ENCODE measurements at regions not wholly inside any gene's neighbourhood (a gene's known extent, or its start where the extent isn't known, plus 50 kb on each side); places are given as distances from the start of the nearest gene placed in this dataset.

GRCh38 chr14:97592341-97592980 is 795.3 kb downstream of the VRK1 start:
- DNase-seq = no peak
- Histone ChIP-seq H3K27ac (no peak overlapping the region), H3K4me3 (no peak overlapping the region), H3K9me3 (no peaks in the 10 kb centered on the region), H3K27me3 (no peaks in the 10 kb centered on the region), H3K36me3 (no peaks in the 10 kb centered on the region), H3K4me1 (no peaks in the 10 kb centered on the region)
- intact Hi-C loops (cut with DNase I; ENCODE audit: low total_unique reads) = no loop called here
- no peak for TF ChIP-seq CTCF (IDR thresholded peaks at IDR 0.05)

- no peak for DNase-seq
- no peak for TF ChIP-seq CTCF (IDR thresholded peaks at IDR 0.05)
- intact Hi-C loops (cut with DNase I; ENCODE audit: low total_unique reads) = no loop called here
Measured at GRCh38 chr14:97594306-97594705, 797.1 kb downstream of the VRK1 start.

GRCh38 chr14:97602438-97603117 is 805.4 kb downstream of the VRK1 start:
- no peak for TF ChIP-seq CTCF (IDR thresholded peaks at IDR 0.05)
- intact Hi-C loops (cut with DNase I; ENCODE audit: low total_unique reads) = no loop called here
- H3K9me3 ChIP-seq = no peaks in the 10 kb centered on the region
- no peaks in the 10 kb centered on the region for H3K36me3 ChIP-seq
- no peak overlapping the region for H3K27ac ChIP-seq
- no peak for DNase-seq
- no peak overlapping the region for H3K4me3 ChIP-seq
- H3K4me1 ChIP-seq = no peaks in the 10 kb centered on the region
- no peaks in the 10 kb centered on the region for H3K27me3 ChIP-seq

More at GRCh38 chr14:97594306-97594705, 797.1 kb downstream of the VRK1 start:
- Histone ChIP-seq H3K4me3 (no peak overlapping the region), H3K36me3 (no peaks in the 10 kb centered on the region), H3K4me1 (no peaks in the 10 kb centered on the region), H3K27ac (no peak overlapping the region), H3K27me3 (no peaks in the 10 kb centered on the region), H3K9me3 (no peaks in the 10 kb centered on the region)

- no peak for TF ChIP-seq CTCF (IDR thresholded peaks at IDR 0.05)
- no peaks in the 10 kb centered on the region for H3K27me3 ChIP-seq
- no peaks in the 10 kb centered on the region for H3K4me1 ChIP-seq
- DNase-seq = no peak
- no peaks in the 10 kb centered on the region for H3K36me3 ChIP-seq
- intact Hi-C loops (cut with DNase I; ENCODE audit: low total_unique reads) = no loop called here
- H3K27ac ChIP-seq = no peak overlapping the region
- no peaks in the 10 kb centered on the region for H3K9me3 ChIP-seq
- no peak overlapping the region for H3K4me3 ChIP-seq
Measured at GRCh38 chr14:97603201-97603600, 806.0 kb downstream of the VRK1 start.

GRCh38 chr14:97604731-97605130 is 807.5 kb downstream of the VRK1 start:
- Histone ChIP-seq H3K27ac (no peak overlapping the region), H3K4me1 (no peaks in the 10 kb centered on the region), H3K9me3 (no peaks in the 10 kb centered on the region), H3K27me3 (no peaks in the 10 kb centered on the region), H3K4me3 (no peak overlapping the region), H3K36me3 (no peaks in the 10 kb centered on the region)
- intact Hi-C loops (cut with DNase I; ENCODE audit: low total_unique reads) = no loop called here
- no peak for TF ChIP-seq CTCF (IDR thresholded peaks at IDR 0.05)
- DNase-seq = no peak
